Endothelial cell of umbilical vein (primary cell): ENCODE measurements at regions not wholly inside any gene's neighbourhood (a gene's known extent, or its start where the extent isn't known, plus 50 kb on each side); places are given as distances from the start of the nearest gene placed in this dataset.
"Not testable (repeated sequence)": the region's sequence is repeated elsewhere in the genome, so short reads cannot be mapped to it uniquely, and the experiment has no call there.

Source experiments
- CTCF ChIP-seq, 2 donors: IDR thresholded peaks; 1 replicate in 1 of 2; 2 replicates in 1 of 2; pipeline ENCODE4 v1.5.1; 2011; ENCODE audit warnings: low read length in 2 of 2, mild to moderate bottlenecking in 2 of 2, moderate library complexity in 2 of 2, control low read depth in 1 of 2, inconsistent platforms in 1 of 2, low read depth in 1 of 2; ENCODE audit not compliant: insufficient read depth in 1 of 2; ENCODE audit errors: extremely low read depth in 1 of 2
- EZH2 ChIP-seq: IDR thresholded peaks from 2 replicates; pipeline ENCODE4 v1.6.1; 2012; ENCODE audit warnings: borderline replicate concordance, low read depth, mild to moderate bottlenecking, moderate library complexity, low read length, inconsistent platforms; ENCODE audit not compliant: severe bottlenecking
- FOS ChIP-seq: IDR thresholded peaks from 2 replicates; pipeline ENCODE4 v1.6.1; 2011; ENCODE audit warnings: mild to moderate bottlenecking, low read length, moderate library complexity, borderline replicate concordance; ENCODE audit not compliant: insufficient read depth
- GATA2 ChIP-seq: IDR thresholded peaks from 2 replicates; pipeline ENCODE4 v1.7.0; 2011; ENCODE audit warnings: low read depth, mild to moderate bottlenecking, moderate library complexity, mixed read lengths, low read length; ENCODE audit not compliant: insufficient read length, insufficient read depth
- JUN ChIP-seq: IDR thresholded peaks from 2 replicates; pipeline ENCODE4 v1.6.1; 2011; ENCODE audit warnings: borderline replicate concordance, low read depth; ENCODE audit not compliant: insufficient read length, insufficient read depth
- MAX ChIP-seq: IDR thresholded peaks from 2 replicates; pipeline ENCODE4 v1.6.1; 2011; ENCODE audit not compliant: insufficient read depth, insufficient read length
- MYC ChIP-seq: IDR thresholded peaks from one replicate; pipeline ENCODE4 v1.6.1; 2011; ENCODE audit warnings: mild to moderate bottlenecking, low read depth, low read length
- POLR2A ChIP-seq: IDR thresholded peaks from 2 replicates; pipeline ENCODE4 v1.6.1; 2012; ENCODE audit warnings: low read depth, mild to moderate bottlenecking, control low read depth, low read length
- POLR2AphosphoS5 ChIP-seq: IDR thresholded peaks from 2 replicates; pipeline ENCODE4 v1.6.1; 2012; ENCODE audit warnings: low read depth, mild to moderate bottlenecking, control low read depth, low read length, moderate library complexity; ENCODE audit not compliant: insufficient read depth

- not testable (repeated sequence) for TF ChIP-seq CTCF (IDR thresholded peaks at IDR 0.05; ENCODE audit: extremely low read depth in 1 of 2, insufficient read depth in 1 of 2, low read depth in 1 of 2, low read length in 2 of 2); EZH2; POLR2AphosphoS5; GATA2; POLR2A; JUN; FOS; MYC; MAX
These were observed 187.4 kb upstream of the AGTR2 start for GRCh38 chrX:115983148-115983547.
